ENCODE measurements at regions not wholly inside any gene's neighbourhood (a gene's known extent, or its start where the extent isn't known, plus 50 kb on each side); places are given as distances from the start of the nearest gene placed in this dataset.

DNA sequence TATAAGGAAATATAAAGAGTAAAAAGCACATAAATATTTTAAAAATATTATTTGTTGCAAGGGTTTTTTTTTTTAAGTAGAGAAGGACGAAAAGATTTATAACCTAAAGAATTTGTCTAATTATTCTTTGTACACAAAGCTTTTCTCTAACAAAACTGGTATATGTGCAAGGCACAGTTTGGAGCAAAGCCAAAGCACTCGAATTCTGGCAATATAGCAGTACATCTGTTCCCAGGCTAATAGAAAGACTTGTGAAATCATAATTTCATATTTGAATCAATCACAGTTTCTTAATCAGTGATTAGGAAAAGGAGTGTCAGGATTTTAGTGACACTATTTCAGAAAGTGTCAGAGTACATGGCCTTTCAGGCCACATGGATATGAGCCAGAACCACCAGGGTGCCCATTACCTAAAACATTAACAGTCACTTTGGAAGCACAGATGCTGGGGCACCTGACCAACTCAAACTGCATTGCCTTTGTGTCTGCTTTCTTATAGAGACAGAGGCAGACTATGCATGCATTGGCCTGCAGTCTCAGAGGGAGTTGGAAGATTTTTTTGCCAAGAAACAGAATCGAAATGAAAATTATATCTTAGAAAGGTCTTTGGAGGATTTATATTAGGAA, 651.8 kb upstream of the SGO1 start:
- no peak for TF ChIP-seq ZNF830 (tag by site-specific recombination; IDR thresholded peaks at IDR 0.05; ENCODE audit: low read depth)
- no peak for TF ChIP-seq MYNN (tag by site-specific recombination; IDR thresholded peaks at IDR 0.05; ENCODE audit: borderline replicate concordance)
- TF ChIP-seq, protein P1, sequence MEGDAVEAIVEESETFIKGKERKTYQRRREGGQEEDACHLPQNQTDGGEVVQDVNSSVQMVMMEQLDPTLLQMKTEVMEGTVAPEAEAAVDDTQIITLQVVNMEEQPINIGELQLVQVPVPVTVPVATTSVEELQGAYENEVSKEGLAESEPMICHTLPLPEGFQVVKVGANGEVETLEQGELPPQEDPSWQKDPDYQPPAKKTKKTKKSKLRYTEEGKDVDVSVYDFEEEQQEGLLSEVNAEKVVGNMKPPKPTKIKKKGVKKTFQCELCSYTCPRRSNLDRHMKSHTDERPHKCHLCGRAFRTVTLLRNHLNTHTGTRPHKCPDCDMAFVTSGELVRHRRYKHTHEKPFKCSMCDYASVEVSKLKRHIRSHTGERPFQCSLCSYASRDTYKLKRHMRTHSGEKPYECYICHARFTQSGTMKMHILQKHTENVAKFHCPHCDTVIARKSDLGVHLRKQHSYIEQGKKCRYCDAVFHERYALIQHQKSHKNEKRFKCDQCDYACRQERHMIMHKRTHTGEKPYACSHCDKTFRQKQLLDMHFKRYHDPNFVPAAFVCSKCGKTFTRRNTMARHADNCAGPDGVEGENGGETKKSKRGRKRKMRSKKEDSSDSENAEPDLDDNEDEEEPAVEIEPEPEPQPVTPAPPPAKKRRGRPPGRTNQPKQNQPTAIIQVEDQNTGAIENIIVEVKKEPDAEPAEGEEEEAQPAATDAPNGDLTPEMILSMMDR (tag by site-specific recombination; IDR thresholded peaks at IDR 0.05), result no peak
- TF ChIP-seq ZNF558 (tag by site-specific recombination; IDR thresholded peaks at IDR 0.05), result no peak
- TF ChIP-seq ZNF211 (tag by site-specific recombination; IDR thresholded peaks at IDR 0.05; ENCODE audit: low read depth), result no peak
- TF ChIP-seq ZNF670 (tag by site-specific recombination; IDR thresholded peaks at IDR 0.05; ENCODE audit: low read depth), result no peak
- no peak for TF ChIP-seq ZNF707 (tag by site-specific recombination; IDR thresholded peaks at IDR 0.05)
- no peak for TF ChIP-seq ZNF544 (tag by site-specific recombination; IDR thresholded peaks at IDR 0.05)
- no peak for TF ChIP-seq ZNF629 (tag by site-specific recombination; IDR thresholded peaks at IDR 0.05)
- TF ChIP-seq, protein P2, sequence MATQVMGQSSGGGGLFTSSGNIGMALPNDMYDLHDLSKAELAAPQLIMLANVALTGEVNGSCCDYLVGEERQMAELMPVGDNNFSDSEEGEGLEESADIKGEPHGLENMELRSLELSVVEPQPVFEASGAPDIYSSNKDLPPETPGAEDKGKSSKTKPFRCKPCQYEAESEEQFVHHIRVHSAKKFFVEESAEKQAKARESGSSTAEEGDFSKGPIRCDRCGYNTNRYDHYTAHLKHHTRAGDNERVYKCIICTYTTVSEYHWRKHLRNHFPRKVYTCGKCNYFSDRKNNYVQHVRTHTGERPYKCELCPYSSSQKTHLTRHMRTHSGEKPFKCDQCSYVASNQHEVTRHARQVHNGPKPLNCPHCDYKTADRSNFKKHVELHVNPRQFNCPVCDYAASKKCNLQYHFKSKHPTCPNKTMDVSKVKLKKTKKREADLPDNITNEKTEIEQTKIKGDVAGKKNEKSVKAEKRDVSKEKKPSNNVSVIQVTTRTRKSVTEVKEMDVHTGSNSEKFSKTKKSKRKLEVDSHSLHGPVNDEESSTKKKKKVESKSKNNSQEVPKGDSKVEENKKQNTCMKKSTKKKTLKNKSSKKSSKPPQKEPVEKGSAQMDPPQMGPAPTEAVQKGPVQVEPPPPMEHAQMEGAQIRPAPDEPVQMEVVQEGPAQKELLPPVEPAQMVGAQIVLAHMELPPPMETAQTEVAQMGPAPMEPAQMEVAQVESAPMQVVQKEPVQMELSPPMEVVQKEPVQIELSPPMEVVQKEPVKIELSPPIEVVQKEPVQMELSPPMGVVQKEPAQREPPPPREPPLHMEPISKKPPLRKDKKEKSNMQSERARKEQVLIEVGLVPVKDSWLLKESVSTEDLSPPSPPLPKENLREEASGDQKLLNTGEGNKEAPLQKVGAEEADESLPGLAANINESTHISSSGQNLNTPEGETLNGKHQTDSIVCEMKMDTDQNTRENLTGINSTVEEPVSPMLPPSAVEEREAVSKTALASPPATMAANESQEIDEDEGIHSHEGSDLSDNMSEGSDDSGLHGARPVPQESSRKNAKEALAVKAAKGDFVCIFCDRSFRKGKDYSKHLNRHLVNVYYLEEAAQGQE (tag by site-specific recombination; IDR thresholded peaks at IDR 0.05), result no peak
- TF ChIP-seq ZNF747 (tag by site-specific recombination; IDR thresholded peaks at IDR 0.05), result no peak
- TF ChIP-seq ZNF274 (IDR thresholded peaks at IDR 0.05; ENCODE audit: low read length), result no peak
- no peak for TF ChIP-seq ZNF274 (tag by site-specific recombination; IDR thresholded peaks at IDR 0.05; ENCODE audit: borderline replicate concordance)
- no peak for TF ChIP-seq ZNF10 (tag by site-specific recombination; IDR thresholded peaks at IDR 0.05)
